ENCODE measurements at regions not wholly inside any gene's neighbourhood (a gene's known extent, or its start where the extent isn't known, plus 50 kb on each side); places are given as distances from the start of the nearest gene placed in this dataset.
"Not testable (repeated sequence)": the region's sequence is repeated elsewhere in the genome, so short reads cannot be mapped to it uniquely, and the experiment has no call there.

DNA sequence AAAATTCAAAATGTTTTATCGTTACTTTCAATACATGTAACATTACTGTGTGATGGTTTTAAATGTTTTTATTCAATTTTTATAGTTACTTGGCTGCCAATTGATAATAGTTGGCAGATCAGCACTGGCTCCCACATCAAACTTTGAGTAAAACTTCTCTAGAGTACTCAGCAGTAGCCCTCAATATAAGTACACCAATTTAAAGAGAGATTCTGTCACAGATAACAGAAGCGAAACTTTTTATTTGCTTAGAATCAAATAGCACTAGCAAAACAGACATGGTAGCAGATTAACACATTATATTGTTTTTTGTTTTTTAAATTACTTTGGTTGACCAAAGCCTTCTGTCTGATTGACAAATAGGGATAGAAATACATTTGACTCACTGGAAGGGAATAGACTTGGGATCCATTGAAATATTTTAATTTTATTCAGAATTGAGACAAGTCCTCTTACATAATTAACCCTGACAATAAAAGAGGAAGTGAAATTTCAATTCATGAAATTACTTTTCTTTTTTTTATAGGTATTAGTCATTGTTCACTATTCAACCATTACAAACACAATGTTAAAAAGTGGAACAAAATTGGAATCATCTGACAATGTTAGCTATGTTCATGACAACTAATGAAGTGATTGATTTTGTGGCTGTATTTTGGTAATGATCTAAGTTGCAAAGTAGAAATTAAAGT is 554.9 kb downstream of the KLHL4 start:
- H3K4me1 ChIP-seq (ENCODE audit: insufficient read depth, low read length) = no peaks in the 10 kb centered on the region
- H3K36me3 ChIP-seq (ENCODE audit: insufficient read depth, low read length) = no peaks in the 10 kb centered on the region
- no peak overlapping the region for H3K9ac ChIP-seq (ENCODE audit: low read depth, low read length)
- H3K9me3 ChIP-seq (ENCODE audit: control insufficient read depth, insufficient read depth, low read length) = no peaks in the 10 kb centered on the region

DNA sequence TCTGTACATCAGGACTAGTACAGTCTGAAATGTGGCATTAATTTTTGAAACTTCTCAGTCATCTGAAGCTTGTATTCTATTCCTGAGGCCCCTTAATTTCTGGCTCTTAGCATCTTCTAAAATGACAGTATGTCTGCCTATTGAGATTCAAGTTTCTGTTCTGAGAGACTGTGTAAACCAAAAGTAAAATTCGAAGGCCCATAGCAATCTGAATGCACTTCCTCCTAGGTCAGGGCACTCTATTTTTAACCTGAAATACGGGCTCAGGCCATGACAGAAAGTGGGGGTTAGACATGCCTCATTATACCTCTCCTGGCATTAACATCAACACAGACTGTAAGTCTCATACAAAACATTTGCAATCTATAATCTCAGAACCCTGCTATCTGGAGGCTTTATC is 584.4 kb downstream of the KLHL4 start:
- H3K9ac ChIP-seq (ENCODE audit: low read depth, low read length) = no peak overlapping the region
- no peaks in the 10 kb centered on the region for H3K9me3 ChIP-seq (ENCODE audit: control insufficient read depth, insufficient read depth, low read length)
- H3K4me1 ChIP-seq (ENCODE audit: insufficient read depth, low read length) = no peaks in the 10 kb centered on the region

DNA sequence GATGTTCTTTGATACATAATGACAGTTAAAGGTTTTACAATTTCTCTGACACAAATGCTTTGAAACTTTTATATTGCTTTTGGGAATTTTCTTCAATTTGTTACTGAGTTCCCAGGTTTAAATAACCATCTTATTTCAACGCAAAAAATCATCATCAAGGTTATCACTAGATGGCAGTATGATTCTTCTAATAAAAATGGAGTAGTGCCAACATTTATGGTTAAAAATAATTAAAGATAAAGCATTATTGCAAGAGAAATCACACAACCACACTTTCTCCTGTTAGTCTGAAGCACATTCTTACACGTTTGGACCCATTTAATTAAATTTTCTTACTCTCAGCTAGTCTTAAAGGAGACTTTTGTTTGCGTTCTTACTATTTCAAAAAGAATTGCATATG is 611.3 kb upstream of the CPXCR1 start:
- no peaks in the 10 kb centered on the region for H3K36me3 ChIP-seq (ENCODE audit: insufficient read depth, low read length)
- no peaks in the 10 kb centered on the region for H3K4me1 ChIP-seq (ENCODE audit: insufficient read depth, low read length)
- H3K9me3 ChIP-seq (ENCODE audit: control insufficient read depth, insufficient read depth, low read length) = no peaks in the 10 kb centered on the region
- H3K9ac ChIP-seq (ENCODE audit: low read depth, low read length) = no peak overlapping the region

More for the DNA sequence above, 584.4 kb downstream of the KLHL4 start:
- H3K36me3 ChIP-seq (ENCODE audit: insufficient read depth, low read length) = no peaks in the 10 kb centered on the region

DNA sequence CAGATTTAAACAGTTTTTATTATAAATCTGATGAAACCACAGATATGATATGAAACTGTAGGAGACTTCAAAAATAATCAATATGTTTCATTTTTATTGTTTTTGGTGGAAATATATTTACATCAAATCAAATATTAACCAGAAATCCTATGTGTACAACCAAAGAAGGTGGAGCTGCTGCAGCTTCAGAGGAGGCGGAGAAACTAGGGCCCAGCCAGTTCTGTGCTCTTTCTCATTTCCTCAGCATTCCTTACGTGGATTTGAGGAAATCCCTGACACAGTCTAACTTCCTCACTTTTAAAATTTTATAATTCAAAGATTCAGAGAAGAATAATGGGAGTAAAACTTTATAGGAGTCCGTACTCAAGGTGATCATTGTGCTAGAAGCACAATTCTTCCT is 610.7 kb upstream of the CPXCR1 start:
- H3K4me1 ChIP-seq (ENCODE audit: insufficient read depth, low read length) = no peaks in the 10 kb centered on the region
- no peaks in the 10 kb centered on the region for H3K36me3 ChIP-seq (ENCODE audit: insufficient read depth, low read length)
- H3K9me3 ChIP-seq (ENCODE audit: control insufficient read depth, insufficient read depth, low read length) = no peaks in the 10 kb centered on the region
- H3K9ac ChIP-seq (ENCODE audit: low read depth, low read length) = no peak overlapping the region

DNA sequence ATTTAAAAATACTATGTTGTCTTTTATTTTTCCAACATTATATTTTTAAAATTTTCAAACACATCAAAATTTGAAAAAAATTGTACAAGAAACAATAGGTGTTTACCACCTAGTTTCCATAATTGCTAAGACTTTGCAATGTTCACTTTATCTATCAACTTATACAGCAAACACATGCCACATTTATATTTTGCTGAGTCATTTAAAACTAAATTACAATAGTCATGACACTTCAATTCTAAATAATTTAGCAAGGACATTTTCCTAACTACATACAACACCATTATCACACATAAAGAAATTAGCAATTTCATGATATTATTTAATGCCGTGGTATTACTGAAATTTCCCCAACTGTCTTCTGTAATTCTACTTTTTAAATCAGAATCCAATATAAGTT is 600.4 kb upstream of the CPXCR1 start:
- Histone ChIP-seq H3K36me3 (ENCODE audit: insufficient read depth, low read length) (no peaks in the 10 kb centered on the region), H3K9ac (ENCODE audit: low read depth, low read length) (no peak overlapping the region), H3K9me3 (ENCODE audit: control insufficient read depth, insufficient read depth, low read length) (no peaks in the 10 kb centered on the region)

DNA sequence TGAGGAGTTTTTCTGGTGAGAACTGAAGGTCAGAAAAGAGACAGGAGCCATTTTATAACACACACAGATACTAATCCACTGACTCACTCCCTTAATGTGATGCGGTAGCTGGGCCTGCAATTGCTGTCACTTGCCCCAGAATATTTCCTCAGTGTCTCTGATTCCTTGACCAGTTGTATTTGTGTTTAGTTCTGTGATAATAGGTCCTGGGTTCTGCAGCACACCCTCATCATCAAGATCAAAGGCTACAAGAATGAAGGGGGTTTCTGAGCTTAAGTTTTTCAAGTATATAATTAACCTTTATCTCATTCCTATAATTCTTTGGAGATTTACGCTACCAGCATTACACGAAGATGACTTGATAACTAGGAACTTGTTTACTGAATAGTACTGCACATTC is 576.5 kb upstream of the CPXCR1 start:
- no peak overlapping the region for H3K9ac ChIP-seq (ENCODE audit: low read depth, low read length)
- H3K36me3 ChIP-seq (ENCODE audit: insufficient read depth, low read length) = no peaks in the 10 kb centered on the region

More for the DNA sequence above, 600.4 kb upstream of the CPXCR1 start:
- H3K4me1 ChIP-seq (ENCODE audit: insufficient read depth, low read length) = 0 out of 2 replicates have a peak, but pooled peaks cover 4% of the 10 kb centered on the region

DNA sequence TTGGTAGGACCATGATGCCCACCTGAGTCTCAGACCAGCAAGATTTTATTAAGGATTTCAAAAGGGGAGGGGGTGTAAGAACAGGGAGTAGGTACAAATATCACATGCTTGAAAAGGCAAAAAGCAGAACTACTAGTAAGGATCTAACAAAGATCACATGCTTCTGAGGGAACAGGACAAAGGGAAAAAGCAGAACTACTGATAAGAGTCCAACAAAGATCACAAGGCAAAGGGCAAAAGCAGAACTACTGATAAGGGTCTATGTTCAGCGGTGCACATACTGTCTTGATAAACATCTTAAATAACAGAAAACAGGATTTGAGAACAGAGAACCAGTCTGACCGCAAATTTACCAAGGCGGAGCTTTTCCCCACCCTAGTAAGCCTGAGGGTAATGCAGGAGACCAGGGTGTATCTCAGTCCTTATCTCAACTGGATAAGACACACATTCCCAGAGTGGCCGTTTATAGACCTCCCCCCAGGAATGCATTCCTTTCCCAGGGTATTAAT is 573.0 kb upstream of the CPXCR1 start:
- H3K4me1 ChIP-seq (ENCODE audit: insufficient read depth, low read length); H3K9me3 ChIP-seq (ENCODE audit: control insufficient read depth, insufficient read depth, low read length); H3K36me3 ChIP-seq (ENCODE audit: insufficient read depth, low read length); H3K9ac ChIP-seq (ENCODE audit: low read depth, low read length): not testable (repeated sequence)

More for the DNA sequence above, 576.5 kb upstream of the CPXCR1 start:
- peaks cover 7% of the 10 kb centered on the region; the same call in 1 of the 2 replicates for H3K9me3 ChIP-seq (ENCODE audit: control insufficient read depth, insufficient read depth, low read length)
- no peaks in the 10 kb centered on the region for H3K4me1 ChIP-seq (ENCODE audit: insufficient read depth, low read length)

DNA sequence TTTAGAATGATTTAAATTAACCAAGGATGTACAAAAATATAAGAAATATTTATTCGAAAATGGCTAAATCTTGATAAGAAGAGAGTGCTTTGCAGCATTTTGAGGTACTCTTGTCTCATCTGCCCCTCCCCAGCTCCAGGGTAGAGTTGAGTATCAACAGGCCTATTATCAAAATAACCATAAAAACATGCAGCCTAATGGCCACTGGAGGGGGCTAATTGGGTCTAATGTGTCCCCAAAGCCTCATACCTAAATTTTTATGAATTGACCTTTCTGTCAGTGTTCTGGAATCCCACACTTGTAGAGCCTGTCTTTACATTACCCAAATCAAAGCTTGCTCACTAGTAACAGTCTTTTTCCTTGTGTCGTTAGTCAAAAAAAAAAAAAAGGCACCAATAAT is 544.9 kb upstream of the CPXCR1 start:
- H3K9me3 ChIP-seq (ENCODE audit: control insufficient read depth, insufficient read depth, low read length) = no peaks in the 10 kb centered on the region

DNA sequence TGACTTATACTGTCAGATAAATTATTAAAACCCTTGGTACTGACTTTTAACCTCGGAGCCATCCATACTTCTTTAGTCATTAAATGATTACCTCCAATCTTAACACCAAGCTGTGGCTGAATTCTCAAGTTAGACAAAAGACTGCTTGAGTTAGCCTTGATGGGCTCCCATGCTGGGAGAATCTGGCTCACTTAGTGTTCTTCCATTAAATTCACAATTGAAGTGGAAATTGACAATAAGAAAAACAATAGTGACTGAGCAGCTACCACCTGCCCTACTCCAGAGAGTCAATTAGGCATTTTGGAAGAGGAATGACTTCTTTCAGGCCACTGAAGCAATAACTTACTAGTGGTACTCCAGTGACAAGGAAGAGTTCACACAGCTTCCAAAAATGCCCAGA is 503.0 kb upstream of the CPXCR1 start:
- no peaks in the 10 kb centered on the region; the same call in 1 of the 2 replicates for H3K9me3 ChIP-seq (ENCODE audit: control insufficient read depth, insufficient read depth, low read length)
- H3K9ac ChIP-seq (ENCODE audit: low read depth, low read length) = no peak overlapping the region
- H3K4me1 ChIP-seq (ENCODE audit: insufficient read depth, low read length) = peaks cover 12% of the 10 kb centered on the region; the same call in 1 of the 2 replicates
- no peaks in the 10 kb centered on the region for H3K36me3 ChIP-seq (ENCODE audit: insufficient read depth, low read length)

More for the DNA sequence above, 544.9 kb upstream of the CPXCR1 start:
- Histone ChIP-seq H3K9ac (ENCODE audit: low read depth, low read length) (no peak overlapping the region), H3K4me1 (ENCODE audit: insufficient read depth, low read length) (no peaks in the 10 kb centered on the region), H3K36me3 (ENCODE audit: insufficient read depth, low read length) (no peaks in the 10 kb centered on the region)

DNA sequence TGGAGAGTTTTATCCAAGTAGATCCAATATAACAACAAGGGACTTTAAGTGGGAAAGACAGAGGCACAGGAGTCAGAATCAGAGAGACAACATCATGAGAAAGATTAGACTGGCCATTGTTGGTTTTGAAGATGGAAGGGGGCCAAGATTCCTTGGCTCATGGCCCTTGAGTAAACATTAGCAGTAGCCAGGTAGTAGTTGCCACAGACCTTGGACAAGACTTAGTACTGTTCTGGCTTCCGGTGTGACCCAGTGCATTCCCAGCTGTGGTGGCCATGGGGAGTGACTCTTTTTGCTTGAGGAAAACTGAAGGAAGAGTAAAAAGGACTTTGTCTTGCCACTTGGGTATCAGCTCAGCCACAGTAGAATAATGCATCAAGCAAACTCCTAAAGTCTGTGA is 462.2 kb upstream of the CPXCR1 start:
- no peaks in the 10 kb centered on the region for H3K4me1 ChIP-seq (ENCODE audit: insufficient read depth, low read length)
- no peak overlapping the region for H3K9ac ChIP-seq (ENCODE audit: low read depth, low read length)
- no peaks in the 10 kb centered on the region for H3K36me3 ChIP-seq (ENCODE audit: insufficient read depth, low read length)
- peaks cover 2% of the 10 kb centered on the region; the same call in 1 of the 2 replicates for H3K9me3 ChIP-seq (ENCODE audit: control insufficient read depth, insufficient read depth, low read length)

DNA sequence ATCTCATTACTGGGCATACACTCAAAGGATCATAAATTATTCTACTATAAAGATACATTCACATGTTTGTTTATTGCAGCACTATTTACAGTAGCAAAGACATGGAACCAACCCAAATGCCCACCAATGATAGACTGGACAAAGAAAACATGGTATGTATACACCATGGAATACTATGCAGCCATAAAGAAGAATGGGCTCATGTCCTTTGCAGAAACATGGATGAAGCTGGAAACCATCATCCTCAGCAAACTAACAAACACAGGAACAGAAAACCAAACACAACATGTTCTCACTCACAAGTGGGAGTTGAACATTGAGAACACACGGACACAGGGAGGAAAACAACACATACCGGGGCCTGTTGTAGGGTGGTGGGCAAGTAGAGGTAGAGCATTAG is 433.1 kb upstream of the CPXCR1 start:
- H3K36me3 ChIP-seq (ENCODE audit: insufficient read depth, low read length); H3K9ac ChIP-seq (ENCODE audit: low read depth, low read length); H3K4me1 ChIP-seq (ENCODE audit: insufficient read depth, low read length); H3K9me3 ChIP-seq (ENCODE audit: control insufficient read depth, insufficient read depth, low read length): not testable (repeated sequence)

DNA sequence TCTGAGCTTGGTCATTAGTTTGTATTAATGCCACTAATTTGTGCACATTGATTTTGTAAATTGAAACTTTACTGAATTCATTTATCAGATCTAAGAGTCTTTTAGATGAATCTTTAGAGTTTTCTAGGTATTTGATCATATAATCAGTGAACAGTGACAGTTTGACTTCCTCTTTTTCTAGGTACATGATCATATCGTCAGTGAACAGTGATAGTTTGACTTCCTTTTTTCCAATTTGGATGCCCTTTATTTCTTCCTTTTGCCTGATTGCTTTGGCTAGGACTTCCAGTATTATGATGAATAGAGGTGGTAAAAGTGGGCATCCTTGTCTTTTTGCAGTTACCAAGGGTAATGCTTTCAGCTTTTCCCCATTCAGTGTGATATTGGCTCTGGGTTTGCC is 421.4 kb upstream of the CPXCR1 start:
- no peak overlapping the region for H3K9ac ChIP-seq (ENCODE audit: low read depth, low read length)
- H3K36me3 ChIP-seq (ENCODE audit: insufficient read depth, low read length) = no peaks in the 10 kb centered on the region
- H3K9me3 ChIP-seq (ENCODE audit: control insufficient read depth, insufficient read depth, low read length) = no peaks in the 10 kb centered on the region

DNA sequence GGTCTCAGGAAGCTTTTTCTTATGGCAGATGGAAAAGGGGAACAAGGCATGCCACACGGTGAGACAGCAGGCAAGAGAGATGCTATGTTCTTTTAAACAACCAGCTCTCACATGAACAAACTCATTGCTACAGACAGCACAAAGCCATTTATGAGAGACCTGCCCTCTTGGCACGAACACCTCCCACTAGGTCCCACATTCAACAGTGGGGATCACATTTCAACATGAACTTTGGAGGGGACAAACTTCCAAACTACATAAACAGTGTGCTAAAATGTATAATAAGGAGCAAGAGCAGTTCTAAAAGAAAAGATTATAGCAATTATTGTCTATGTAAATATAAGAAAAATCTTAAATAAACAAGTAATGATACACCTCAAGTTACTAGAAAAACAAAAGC is 391.8 kb upstream of the CPXCR1 start:
- Histone ChIP-seq H3K9ac (ENCODE audit: low read depth, low read length) (no peak overlapping the region), H3K36me3 (ENCODE audit: insufficient read depth, low read length) (no peaks in the 10 kb centered on the region), H3K4me1 (ENCODE audit: insufficient read depth, low read length) (no peaks in the 10 kb centered on the region), H3K9me3 (ENCODE audit: control insufficient read depth, insufficient read depth, low read length) (no peaks in the 10 kb centered on the region)

More for the DNA sequence above, 421.4 kb upstream of the CPXCR1 start:
- H3K4me1 ChIP-seq (ENCODE audit: insufficient read depth, low read length) = no peaks in the 10 kb centered on the region

DNA sequence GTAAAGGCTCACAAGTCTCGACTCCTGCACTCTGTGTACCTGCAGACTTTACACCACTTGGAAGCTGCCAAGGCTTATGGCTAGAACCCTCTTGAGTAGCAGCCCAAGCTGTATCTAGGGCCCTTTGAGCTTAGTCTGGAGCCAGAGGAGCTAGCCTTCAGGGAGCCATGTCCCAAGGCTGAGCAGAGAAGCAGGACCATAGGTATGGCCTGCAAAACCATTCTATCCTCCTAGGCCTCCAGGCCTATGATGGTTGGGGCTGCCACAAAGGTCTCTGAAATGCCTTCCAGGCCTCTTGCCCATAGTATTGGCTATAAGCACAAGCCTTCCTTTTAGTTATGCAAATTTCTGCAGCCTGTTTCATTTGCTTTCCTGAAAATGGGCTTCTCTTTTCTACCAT is 380.7 kb upstream of the CPXCR1 start:
- Histone ChIP-seq H3K9ac (ENCODE audit: low read depth, low read length) (no peak overlapping the region), H3K9me3 (ENCODE audit: control insufficient read depth, insufficient read depth, low read length) (peaks cover 24% of the 10 kb centered on the region), H3K36me3 (ENCODE audit: insufficient read depth, low read length) (no peaks in the 10 kb centered on the region), H3K4me1 (ENCODE audit: insufficient read depth, low read length) (no peaks in the 10 kb centered on the region)

DNA sequence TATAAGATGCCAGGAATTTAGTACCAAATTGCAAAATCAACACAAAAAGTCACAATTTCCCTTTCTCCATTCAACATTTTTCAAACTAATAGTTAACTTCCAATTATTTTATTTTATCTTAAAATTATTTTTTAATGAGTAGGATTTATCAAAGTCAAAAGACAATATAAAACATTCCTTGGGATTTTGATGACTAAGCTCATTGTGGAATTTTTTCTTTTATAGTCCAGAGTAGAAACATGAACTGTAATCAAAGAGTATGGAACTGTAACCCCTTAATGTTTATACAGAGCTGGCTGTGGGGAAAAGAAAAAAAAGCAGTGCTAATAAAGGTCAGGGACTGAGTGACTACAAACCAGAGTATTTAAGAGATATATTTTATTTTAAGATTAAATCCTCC is 368.6 kb upstream of the CPXCR1 start:
- Histone ChIP-seq H3K36me3 (ENCODE audit: insufficient read depth, low read length) (no peaks in the 10 kb centered on the region), H3K9ac (ENCODE audit: low read depth, low read length) (no peak overlapping the region), H3K4me1 (ENCODE audit: insufficient read depth, low read length) (no peaks in the 10 kb centered on the region), H3K9me3 (ENCODE audit: control insufficient read depth, insufficient read depth, low read length) (no peaks in the 10 kb centered on the region; the same call in 1 of the 2 replicates)
